HG03354 (cell line): ENCODE measurements at regions not wholly inside any gene's neighbourhood (a gene's known extent, or its start where the extent isn't known, plus 50 kb on each side); places are given as distances from the start of the nearest gene placed in this dataset.

Source experiments
- ATAC-seq: cut with Tn5 transposase; IDR thresholded peaks from one replicate; pipeline ENCODE4 v1.9.1; 2021; ENCODE audit warnings: mild to moderate bottlenecking; ENCODE audit not compliant: unreplicated experiment, poor library complexity, severe bottlenecking

DNA sequence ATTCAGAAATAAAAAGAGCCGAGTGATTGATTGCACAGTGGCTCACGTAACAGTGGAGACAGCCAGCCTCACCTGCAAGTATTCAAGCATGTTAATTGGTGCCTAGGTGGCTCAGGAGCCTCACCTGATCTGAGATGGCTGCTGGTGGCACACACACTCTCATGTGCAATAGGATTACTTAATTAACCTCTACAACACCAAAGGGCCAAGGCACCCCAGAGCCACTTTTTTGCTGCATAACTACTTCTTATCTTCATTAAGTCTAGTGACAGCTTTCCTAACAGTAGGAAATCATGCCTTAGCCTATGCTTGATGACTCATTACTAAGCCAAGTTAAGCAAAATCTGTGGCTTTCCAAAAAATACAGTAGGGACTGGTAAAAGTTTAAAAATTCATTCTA, 117.3 kb upstream of the NOCT start:
- ATAC-seq, result no peak

DNA sequence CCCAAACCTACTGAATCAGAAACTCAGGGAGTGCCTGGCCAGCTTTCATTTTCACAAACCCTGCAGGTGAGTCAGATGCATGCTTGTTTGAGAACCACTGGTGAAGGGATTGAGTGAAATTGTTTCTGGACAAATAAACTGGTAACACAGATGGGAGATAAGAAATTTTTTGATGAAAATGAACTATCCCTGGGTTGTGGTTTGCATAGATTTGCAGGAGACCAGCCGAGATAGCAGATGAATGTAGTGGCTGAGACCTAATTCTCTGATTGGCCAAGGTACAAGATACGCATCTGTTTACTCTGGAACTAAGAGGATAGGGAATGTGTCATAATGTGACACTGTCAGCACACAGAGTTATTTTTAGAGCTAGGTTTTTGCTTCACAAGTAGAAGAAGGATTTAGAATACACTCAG, 117.8 kb upstream of the NOCT start:
- ATAC-seq, result no peak

- ATAC-seq, result no peak
Measured at GRCh38 chr4:138894709-138895108, 120.9 kb upstream of the NOCT start.

- ATAC-seq, result no peak
Measured at GRCh38 chr4:138894011-138894410, 121.6 kb upstream of the NOCT start.

DNA sequence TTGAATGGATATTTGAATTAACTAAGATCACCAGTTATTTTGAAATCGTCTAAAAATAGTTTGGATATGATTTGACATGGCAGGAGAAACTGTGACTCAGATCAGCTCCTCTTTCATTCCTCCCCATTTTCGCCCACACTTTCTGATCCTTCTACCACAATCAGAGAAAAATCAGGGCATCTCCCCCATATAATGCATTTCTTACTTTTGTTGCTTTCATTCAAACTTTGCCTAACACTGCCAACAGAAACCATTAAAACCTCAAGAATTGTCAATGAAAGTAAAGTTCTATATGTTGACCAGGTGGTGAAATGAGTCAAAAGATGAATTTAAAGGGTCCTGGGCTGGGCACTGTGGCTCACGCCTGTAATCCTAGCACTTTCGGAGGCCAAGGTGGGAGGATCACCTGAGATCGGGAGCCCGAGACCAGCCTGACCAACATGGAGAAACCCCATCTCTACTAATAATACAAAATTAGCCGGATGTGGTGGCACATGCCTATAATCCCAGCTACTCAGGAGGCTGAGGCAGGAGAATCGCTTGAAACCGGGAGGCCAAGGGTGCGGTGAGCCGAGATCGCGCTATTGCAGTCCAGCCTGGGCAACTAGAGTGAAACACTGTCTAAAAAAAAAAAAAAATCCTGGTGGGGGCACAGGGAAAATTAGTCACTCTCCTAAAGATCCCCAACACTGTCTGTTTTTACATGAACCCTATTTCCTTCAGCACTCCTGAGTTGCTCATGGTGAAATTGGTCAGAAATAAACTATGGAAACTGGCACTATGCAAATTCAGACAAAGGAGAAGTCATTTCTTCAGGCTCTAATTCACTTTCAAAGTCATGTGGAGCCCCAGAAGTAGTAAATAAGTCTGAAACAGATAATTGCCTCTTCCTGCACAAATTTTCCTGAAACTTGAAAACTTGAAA, 122.8 kb upstream of the NOCT start:
- ATAC-seq, result no peak

- ATAC-seq, result no peak
Measured at GRCh38 chr4:138891631-138892031, 124.0 kb upstream of the NOCT start.

- no peak for ATAC-seq
Measured at GRCh38 chr4:138890891-138891570, 124.5 kb upstream of the NOCT start.

DNA sequence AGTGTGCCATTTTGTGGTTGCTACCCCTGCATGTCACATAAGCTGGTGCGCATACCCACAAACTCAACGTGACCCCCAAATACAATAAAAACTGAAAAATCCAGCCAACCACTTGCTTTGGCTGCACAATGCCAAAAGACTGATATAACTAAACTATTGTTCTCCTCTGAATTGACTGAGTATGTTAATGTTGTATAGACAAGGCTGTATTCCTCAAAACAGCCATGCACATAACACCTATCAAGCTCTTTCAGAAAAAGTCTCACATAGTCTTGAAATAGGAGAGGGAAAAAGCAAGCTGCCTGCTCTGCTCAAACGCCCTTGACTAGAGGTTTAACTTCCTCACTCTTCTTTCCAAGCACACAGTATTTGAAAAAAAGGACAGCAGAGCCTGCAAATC, 126.4 kb upstream of the NOCT start:
- no peak for ATAC-seq

- no peak for ATAC-seq
Measured at GRCh38 chr4:138887741-138888140, 127.8 kb upstream of the NOCT start.

GRCh38 chr4:138887341-138887740, 128.2 kb upstream of the NOCT start:
- ATAC-seq, result no peak

DNA sequence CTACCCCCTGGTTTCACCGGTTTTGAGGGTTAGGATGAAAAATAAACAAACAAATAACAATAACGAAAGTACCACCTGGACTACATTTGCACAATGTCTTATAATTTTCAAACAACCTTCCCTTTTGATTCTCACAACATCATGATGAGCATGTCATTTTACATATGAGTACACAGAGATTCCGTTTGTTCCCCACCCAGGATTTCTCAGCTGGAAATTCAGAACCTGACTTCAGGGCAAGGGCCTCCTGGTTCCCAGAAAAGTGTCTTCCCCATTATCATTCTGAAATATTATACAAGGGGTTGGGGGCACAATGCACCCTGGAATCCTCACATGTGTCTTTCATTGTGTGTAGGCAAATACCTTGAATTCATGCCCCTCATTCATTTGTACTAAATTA, 135.8 kb upstream of the NOCT start:
- no peak for ATAC-seq

GRCh38 chr4:138875891-138876608, 139.5 kb upstream of the NOCT start:
- no peak for ATAC-seq

- no peak for ATAC-seq
Measured at GRCh38 chr4:138871555-138871875, 144.1 kb upstream of the NOCT start.

DNA sequence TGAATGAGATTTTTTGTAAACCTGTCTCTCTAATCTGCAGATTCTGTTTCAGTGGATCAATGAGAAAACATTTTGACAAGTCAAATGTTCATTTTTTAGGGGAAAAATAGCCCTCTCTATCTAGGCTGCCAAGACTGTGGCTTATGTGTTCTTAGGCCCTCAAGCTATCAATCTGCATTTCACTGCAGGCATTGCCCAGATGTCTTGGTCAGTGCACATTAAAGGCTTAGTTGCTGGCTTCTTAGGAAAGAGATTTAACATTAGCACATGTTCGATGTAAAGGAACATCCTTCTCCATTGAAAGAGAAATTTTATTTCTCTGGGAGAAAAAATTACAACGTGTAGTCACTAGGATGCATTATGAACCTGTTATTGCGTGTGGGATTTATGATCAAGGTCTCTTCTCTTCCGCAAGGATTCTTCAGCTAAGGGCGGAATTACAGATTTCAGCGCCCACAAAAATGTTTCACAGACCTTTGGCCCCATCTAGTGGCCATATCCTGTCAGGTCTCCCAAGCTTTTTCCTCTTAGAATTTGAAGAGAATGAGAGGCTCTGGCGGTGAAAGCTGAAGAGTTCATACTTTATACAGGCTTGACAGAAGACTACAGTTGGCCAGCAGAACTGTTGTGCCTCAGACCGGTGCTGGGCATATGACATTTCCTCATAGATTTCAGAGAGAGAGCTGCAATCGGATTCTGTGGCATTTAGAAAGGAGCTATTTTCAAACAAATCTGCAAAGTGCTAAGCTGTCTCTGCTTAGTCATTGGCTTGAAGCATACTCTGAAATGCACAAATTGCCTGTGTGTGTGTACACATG, 144.6 kb upstream of the NOCT start:
- peak; percentile 79 for ATAC-seq

- no peak for ATAC-seq
Measured at GRCh38 chr4:138869631-138870030, 145.9 kb upstream of the NOCT start.

DNA sequence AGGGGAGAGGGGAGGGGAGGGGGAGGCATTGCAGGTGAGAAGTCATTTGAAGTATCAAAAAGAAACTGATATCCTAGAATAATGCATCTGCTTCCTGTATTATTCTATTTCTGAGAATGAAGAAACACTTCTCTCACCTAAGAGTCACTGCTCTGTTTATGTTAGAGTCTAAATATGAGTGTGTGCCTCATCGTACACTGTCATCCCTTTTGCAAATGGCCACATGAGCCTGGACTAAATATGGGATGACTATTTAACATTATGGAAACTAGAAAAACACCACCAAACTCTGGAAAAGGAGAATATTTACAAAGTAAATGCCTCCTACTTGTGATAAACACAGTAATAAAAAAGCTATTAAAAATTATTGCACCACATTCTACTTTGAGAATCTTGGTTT, 146.4 kb upstream of the NOCT start:
- ATAC-seq, result no peak

GRCh38 chr4:138868562-138868961, 147.0 kb upstream of the NOCT start:
- ATAC-seq, result no peak

DNA sequence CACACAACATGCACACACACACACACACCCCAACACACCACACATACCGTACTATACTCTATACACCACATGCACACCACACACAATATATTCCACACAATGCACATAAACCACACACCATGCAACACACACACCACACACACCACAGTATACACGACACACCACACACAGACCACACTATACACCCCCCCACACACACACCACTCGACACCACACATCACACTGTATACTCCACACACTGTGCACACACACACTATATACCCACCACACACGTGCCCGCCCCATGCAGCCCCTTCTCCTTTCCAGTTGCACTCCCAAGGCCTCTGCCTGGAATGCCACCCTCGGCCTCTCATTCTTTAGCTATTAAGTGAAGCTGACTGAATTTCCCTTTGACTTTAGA, 148.2 kb upstream of the NOCT start:
- no peak for ATAC-seq

- ATAC-seq, result no peak
Measured at GRCh38 chr4:138866314-138866713, 149.3 kb upstream of the NOCT start.

GRCh38 chr4:138865765-138866164, 149.8 kb upstream of the NOCT start:
- no peak for ATAC-seq
